ENCODE measurements at regions not wholly inside any gene's neighbourhood (a gene's known extent, or its start where the extent isn't known, plus 50 kb on each side); places are given as distances from the start of the nearest gene placed in this dataset.

DNA sequence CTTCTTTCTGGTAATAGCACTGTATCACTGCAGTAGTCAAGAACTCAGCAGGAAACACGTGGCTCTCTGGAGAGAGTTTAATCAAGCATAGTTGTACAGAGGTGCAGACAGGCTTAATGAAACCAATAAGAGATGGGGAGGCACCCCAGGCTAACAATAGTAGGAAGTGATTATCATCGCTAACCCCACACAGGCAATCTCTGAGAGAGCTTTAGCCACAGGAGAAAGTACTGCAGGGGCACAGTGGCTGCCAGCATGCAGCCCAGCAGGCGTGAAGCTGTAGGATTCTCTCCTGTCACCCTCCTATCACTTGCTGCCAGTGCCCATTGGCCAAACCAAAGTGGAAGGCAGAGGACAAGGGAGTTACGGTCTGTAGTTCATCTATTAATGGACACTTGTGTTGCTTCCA lies 450.0 kb upstream of the RASGEF1B start:
- no peak for DNase-seq

DNA sequence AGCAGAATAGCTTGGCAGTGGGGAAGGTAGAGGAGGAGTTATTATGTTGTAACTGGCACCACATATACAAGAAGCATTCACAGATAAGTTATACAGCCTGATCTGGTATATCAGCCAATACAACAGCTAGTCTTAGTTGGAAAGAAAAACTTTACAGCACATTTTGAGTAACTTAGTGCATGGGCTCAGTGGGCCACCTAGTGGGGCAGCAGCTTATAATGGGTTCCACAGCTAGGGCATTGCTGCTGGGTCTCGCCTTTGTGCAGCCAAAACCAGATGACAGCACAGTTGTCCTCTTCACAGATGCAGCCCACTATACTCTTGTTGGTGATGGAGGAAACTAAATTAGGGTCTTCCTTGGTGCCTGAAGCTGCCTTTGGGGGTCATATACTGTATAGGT lies 448.1 kb upstream of the RASGEF1B start:
- no peak for DNase-seq

DNA sequence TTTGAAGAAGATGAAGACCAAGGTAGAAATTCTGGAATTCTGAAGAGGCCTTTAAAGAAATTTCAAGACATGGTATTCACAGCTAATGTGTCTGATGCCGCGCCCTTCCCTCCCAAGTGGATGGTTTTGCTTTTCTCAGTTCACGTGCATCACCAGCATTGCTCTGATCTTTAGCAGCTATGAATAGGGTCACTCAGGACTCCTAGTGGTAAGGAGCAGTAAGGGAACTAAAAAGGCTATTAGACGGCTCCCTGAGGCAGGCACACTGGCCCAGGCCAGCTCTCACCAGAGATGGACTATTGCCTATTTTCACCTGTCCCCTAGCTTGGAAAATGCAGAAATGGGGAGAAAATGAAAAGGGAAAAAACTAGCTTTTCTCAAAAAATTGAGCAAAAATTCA lies 447.5 kb upstream of the RASGEF1B start:
- no peak for DNase-seq

DNA sequence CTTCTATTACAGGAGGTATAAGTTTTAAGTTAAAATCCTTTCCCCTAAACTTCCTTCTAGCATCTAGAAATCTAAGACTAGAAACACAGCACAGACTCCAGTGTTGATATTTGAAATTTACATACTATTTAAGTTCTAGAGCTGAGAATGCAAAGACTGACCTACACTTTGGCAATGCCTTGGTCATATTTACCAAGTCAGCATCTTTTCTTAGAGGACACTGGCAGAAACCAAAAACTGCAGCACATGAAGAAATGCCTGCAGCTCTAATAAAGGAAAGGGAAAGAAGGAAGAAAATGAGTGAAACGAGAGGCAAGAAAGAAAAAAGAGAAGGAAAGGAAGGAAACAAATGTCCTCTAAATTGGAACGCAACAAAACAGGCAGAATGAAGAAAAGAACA lies 443.7 kb upstream of the RASGEF1B start:
- no peak for DNase-seq

DNA sequence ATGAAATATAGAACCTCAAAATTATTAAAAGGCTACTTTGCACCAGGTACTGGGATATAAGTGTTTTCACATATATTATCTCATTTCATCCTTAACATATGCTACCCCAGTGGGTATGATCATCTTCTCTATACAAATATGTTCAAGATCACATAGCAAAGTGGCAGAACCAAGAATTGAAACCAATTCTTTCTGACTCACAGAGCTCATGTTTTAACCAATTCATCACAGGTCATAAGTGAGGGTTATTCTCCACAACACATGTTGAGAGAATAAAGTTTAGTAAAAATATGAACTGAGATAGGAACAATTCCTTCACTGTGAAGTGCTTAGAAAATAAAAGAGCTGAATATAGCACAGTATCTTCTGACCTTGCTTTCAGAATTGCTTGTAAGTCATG lies 442.9 kb upstream of the RASGEF1B start:
- no peak for DNase-seq

DNA sequence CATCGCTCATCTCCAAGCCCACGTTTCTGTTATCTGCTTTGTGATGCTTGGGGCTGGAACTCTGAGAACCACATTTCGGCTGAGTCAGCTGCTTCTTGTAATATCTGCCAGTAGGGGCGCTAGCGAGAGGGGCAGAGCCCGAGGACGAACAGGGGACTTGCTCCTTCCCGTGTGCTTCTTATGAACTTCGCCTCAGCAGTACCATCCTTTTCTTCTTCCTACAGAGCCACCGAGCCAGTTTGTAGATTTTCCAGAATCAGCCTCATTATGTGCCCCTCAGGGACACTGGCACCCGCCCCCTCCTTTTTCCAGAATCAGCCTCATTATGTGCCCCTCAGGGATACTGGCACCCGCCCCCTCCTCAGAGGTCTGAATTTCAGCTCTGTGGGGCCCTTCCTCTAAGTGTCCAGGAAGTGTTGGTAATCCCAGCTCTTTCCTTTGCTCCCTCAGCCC lies 441.7 kb upstream of the RASGEF1B start:
- no peak for DNase-seq

DNA sequence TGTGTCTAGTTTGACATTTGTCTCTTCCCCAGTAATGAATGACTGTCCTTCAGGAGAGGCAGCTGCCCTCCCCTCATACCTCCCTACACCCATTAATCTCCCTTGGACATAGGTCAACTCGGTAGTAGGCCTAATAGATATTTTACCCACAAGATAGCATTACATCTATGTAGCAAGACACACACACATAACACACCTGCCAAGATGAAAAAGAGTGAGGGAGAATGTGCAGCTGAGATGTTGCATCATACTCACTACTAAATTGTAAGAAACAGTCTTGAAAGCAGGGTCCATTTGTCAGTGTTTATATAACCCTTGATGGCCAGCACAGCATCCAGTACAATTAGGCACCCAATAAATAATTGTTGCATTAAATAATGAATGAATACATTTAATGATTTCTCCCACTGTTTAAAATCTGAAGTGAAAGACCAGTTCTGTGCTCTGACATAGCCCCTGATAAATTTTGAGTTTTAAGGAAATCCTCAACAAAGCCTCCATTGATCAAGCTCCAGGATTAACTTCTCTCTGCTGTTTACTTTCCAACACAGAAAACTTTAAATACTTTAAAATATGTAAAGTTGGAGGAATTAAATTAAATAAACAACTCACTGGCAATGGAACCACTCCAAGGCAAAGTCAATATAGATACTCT lies 440.8 kb upstream of the RASGEF1B start:
- no peak for DNase-seq

DNA sequence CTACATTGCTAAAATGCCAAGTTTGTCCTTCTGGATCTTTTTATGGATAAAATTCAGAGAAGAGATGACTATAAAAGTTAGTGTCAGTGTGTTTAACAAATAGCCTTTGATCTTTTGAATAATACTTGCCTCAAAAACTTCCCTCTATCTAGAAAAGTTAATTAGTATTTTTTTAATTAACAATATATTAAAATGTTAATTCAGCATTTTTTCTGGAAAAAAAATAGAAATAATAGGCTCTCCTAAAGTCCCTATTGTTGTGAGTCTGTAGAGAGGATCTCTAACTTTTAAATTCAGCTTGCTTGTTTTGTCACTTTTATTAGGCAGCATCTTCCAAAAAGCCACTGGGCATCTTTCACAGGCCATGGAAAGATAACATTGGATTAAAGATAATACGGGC lies 435.2 kb upstream of the RASGEF1B start:
- DNase-seq, result no peak

DNA sequence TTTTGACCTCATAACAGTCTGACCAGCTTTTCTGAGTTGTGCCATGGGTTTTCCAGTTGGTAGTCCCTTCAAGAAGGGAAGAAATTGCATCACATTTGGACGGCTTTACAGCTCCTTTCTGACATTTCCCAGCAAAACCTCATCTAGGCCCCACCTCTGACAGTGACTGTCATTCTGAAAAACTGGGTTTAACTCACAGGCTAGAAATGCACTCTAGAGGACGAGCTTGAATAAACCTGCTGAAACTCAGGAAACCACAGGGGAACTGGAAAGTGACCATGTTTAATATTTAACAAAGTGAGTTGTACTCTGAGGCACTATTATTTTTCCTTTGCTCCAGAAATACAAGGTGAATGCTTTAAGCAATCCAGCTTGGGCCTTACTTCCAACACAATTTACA lies 434.3 kb upstream of the RASGEF1B start:
- DNase-seq, result no peak

DNA sequence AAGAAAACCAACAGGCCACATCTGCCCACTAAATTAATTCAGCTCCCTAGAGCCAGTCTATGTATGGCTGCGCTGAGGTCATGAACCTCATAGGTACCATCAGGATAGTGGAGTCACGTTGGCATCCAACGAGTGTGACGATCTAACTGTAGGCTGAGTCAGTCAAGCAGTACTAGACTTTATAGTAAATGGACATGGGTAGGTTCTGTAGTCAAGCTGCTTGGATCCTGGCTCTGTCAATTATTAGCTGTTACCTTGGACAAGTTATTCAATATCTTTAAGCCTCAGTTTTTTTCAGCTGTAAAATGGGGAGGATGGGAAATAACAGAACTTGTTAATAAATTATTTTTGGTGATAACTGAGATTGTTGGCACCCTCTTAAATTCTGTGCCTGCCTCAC lies 432.4 kb upstream of the RASGEF1B start:
- no peak for DNase-seq

DNA sequence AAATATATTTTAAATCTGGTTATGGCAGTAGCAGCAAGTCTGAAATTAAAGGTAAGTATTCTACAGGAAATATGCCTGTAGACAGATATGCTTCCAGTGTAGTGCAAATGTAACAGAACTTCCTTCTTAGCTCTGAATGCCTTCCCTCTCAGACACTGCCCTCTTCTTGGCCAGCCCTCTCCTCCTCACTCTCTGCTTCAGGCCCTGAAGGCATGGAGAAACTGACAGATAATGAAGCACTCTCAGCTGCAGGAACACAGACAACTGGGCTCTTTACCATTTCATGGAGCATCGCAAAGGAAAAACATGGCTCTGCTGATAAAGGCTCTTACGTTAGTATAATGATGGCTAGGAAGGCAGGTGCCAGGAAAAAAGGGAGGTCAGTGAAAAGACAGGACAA lies 431.5 kb upstream of the RASGEF1B start:
- DNase-seq, result no peak

DNA sequence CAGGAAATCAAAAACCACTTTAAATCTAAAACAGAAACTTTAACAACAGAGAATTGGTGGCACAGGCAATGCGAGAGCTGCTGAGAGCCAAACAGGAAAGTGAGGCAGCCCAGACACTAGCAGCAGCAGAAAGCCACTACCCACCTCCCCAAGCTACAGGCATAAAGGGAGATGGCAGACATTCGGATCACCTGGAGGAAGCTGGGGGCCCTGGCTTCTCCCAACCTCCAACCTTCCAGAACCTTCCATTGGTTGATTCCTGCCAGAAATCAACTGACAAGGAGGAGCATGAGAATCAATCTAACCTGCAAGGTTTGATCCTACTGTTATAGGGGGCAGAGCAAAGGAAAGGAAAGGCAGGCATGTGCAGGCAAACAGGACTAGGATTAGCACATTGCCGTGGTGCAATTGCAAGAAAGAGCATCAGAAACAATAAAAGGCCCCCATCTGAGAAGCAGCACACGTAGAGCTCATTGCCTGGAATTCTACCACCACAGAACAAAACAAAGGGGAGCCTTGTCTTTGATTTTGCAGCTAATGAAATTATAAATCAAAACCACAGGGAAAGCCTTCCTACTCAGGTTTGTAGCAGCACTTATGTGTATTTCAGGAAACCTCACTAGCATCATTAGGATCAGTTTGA lies 427.3 kb upstream of the RASGEF1B start:
- DNase-seq, result no peak

DNA sequence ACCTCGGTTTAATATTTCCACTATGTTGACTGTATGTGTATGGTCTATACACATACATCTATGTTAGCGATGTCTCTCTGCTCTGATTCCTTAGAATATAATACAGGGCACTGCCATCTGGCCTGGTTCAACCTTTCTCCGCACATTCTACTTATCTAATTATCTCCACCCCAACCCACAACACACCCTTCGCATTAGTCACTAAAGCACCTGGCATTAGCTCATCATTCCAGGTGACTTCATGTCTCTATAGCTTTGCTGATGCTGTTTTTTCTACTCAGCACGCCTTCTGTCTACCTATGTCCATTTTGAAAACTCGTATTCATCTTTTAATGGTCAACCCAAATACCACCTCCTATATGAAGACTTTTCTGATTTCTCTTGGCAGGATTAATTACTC lies 425.2 kb upstream of the RASGEF1B start:
- no peak for DNase-seq

DNA sequence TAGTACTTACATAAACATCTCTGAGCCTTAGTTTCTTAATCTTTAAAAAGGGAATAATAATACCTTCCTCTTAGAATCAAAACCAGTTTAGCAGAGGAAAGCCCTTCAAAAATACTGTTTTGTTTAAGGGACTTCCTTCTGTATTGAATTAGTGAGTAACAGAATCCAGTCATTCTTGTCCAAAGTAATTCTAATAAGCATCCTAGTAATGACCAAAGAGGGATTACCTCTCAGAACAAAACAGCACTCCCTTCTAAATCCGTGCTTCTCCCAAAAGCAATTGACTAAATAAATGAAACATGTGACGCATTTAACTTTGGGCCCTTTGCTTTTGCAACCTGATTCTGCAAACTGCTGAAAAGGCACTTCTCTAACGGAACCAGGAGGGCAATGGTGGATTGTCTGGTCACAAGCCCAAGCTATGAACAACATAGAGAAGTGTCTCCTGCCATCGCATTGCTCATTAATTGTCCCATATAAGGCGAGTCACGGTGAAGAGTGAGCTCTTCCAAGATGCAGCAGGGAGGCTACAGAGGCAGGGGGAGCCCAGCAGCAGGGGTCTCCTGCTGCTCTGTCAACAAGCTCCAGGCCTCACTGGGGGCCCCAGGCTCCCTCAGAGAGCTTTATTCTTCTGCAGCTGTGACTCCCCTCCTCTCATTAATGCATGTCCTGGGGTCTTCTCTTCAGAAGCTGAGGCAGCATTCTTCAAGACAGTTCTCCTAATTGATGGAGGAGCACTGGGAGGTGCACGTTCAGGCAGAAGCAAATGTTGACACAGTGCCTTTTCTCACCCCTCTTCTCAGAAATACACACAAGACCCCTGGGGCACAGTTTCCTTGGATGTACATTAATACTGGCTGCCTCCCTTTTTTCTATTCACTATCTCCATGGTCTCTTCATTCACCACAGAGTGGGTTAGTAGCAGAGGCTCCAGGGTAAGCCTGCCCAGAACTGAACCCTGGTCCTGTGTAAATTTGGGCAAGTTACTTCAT lies 419.6 kb upstream of the RASGEF1B start:
- no peak for DNase-seq

DNA sequence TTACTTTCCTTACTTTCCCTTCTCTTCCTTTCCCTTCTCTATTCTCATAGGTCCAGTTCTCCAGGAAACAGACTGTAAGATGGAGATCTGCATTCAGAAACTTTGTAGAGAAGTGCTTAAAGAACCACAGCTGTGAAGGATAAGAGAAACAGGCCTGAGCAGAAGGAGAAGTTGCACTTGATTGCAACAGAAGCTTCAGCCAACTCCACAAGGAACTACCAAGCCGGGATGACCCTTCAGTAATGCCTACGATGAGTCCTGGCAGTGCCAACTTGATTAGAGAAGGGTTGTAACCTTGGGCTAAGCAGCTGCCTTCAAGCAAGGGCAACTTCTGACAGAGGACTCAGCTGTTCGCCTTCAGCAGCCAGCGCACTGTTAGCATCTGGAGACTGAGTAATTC lies 413.3 kb upstream of the RASGEF1B start:
- no peak for DNase-seq

DNA sequence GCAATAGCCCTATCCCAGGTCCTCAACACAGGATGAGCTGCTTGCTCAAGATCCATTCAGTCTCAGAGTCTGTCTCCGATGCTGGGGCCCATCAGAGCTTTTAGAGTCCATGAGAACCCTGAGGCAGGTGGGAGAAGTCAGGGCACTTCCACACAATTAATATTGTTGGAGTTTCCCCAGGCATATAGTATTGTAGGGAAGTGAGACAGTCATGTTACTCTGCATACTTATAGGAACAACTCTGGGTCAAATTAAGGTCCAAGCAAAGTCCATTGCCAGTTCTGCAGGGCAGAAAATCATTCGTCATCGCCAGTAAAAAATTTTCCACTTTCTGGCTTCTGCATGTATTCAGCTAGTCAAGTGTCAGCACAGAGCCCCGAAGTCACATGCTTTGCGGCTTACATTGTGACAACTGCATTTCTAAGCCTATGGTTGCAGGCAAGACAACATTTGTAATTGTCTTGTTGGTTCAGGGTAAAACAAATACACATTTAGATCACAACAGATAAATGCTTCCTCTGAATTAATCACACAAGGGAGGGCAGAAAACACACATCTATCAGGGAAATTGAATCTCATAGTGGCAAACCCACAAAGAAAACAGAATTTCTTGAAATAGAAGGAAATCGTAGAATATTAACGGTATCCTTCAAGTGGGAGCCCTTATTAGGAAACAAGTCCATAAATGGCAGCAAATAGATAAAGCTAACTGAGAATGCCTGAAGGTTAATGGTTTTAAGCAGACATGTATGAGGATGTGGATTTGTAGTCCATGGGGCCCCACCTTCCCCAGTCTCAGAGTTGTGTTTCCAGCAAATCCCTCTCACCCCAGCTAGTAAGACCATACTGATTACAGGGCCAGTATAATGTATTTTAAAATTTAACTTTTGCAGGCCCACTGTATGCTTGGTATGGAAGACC lies 412.1 kb upstream of the RASGEF1B start:
- DNase-seq, result no peak

DNA sequence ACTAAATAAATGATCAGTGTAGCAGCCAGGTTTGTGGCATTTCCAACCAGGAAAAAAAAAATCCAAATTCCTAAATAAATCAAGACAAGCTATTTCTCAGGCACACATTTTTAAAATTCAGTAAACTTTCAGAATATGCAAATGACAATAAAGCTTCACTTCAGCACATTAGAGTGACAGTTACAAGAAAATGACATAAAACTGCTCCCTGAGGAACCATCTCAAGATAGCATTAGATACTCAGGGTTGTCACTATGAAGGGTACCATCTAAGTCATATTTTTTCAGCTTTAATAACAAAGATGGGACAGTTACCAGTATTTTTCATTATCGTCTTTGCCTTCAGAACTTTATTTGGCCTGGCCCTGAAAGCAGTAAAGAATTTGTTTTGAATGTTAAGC lies 411.3 kb upstream of the RASGEF1B start:
- no peak for DNase-seq

DNA sequence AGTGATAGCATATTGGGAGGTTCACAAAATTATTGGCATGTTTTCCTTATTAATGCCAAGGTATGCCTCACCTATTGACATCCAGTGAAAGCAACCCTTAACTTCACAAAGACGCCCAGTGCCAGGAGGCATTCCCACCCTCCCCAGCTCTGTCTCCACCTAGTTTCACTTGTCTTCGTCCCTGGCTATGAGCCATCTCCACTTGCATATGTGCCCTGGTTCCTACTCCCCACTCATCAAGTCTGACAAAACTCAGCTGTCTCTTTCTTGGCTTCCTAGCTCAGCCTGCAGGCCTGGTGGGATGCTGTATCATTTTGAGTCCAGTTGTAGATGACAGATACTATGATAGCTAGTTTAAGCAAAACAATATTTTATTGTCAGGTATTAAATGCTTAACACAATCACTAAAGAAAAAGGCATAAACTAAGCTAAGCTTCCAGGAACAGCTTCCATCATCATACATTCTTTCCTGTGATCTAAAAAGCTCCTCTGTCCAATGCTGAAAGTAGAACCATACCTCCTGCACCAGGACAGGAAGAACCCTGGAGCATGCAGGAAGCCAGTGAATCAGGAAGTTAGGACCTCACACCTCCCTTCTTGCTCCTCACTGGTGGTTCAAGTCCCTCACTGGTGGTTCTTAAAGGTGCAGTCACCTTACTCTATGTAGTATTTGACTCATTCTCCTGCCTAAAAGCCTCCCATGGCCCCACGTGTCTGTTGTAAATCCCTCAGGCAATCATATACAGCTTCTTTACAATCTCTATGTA lies 410.3 kb upstream of the RASGEF1B start:
- DNase-seq, result no peak

DNA sequence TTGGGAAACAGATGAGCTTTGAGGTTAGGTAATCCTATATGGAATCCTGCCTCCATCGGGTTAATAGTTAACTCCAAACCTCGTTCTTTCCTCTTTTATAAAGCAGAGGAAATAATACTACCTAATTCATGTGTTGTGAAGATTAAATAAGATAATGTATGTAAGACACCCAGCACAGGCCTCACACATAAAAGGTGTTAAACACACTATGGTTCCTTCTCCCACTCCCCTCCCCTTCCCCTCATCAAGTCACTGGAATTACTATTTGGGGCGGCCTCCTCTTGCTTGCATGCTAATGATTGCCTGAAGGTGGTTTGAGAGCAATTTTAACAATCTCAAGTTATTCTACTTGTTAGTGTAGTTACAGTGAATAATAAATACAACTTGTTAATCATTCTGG lies 404.4 kb upstream of the RASGEF1B start:
- DNase-seq, result no peak

DNA sequence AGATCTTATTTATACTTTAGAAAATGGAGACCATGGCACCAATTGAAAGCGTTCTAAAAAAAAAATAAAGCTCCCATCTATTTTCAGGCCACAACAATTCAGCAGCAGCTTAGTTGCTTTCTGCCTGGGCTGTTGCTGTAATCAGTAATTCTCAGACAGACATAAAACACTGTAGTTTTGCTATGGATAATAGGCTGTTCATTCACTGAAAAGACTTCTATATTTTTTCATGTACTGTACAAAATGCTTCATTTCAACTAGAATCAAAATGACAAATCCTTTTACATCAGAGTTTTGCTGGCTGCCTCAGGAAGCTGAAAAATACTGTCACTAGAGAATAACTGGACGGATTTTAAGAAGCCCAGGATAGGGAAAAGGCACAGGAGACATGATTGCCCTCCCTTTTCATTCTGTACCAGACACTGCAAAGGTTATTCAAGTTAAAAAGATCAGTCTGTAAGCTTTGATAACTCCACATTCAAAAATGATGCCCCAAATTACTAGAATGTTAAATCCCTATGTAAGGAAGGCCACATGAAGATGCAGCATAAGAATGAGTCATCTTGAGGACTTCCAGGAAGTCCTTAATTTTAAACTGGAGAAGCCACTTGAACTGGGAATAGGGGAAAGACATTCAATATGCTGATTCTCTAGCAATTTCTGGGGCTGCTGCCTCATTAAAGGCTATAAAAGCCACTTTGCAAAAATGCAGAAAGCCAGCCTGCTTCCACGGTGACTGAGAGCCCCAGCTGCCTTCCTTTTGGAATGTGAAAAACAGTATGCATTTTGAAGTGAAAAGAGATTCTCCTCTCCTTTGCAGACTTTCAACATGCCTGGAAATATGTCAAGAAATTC lies 403.2 kb upstream of the RASGEF1B start:
- no peak for DNase-seq

DNA sequence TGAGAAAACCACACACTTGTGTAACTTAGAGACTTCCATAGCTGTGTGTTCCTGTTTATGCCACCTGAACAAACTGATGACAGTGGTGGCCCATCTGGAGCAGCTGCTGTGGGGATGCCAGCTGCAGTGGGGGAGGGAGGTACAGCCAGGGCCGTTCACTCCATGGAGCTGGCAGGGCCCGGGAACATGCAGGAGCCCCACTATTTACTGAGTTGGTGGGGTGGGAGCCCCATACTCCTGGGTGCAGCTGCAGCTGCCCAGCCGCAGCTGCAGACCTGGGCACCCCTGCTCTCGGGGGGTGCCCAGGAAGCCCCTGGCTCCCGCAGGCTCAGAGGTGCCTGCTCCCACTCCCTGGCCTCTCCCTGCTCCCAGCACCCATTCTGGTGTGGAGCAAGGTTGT lies 398.6 kb upstream of the RASGEF1B start:
- DNase-seq, result no peak

Data from NCI-H345 (cell line).